HepG2 (cell line): ENCODE measurements at regions not wholly inside any gene's neighbourhood (a gene's known extent, or its start where the extent isn't known, plus 50 kb on each side); places are given as distances from the start of the nearest gene placed in this dataset.

Experiments
- ATAC-seq: fragments of 200-7000 bp; cut with Tn5 transposase; 3 replicates; pipeline ENCODE4 v1.9.1; 2020; ENCODE audit warnings: mild to moderate bottlenecking, moderate library complexity
- BruUV-seq: library from RNA; stranded (reverse); fragments of 400-500 nt; replicated peaks from 2 replicates; lab custom pipeline; 2021; lab: Mats Ljungman, UMichigan
- CTCF ChIA-PET: fragments of 300-600 bp; formaldehyde crosslinking; extraction: SDS; loops from one replicate; lab custom pipeline; 2021; ENCODE audit warnings: low total read pairs, inconsistent platforms, low intra/inter-chr PET ratio; lab: Yijun Ruan, JAX
- POLR2A ChIA-PET: fragments of 350-600 bp; sonication (Branson Sonifier 250); formaldehyde crosslinking; loops from one replicate; lab custom pipeline; 2020; ENCODE audit warnings: antibody characterized with exemption, inconsistent platforms; lab: Yijun Ruan, JAX
- DNase-seq: peaks from one replicate; pipeline ENCODE4 v3.0.0-alpha.2; 2015; ENCODE audit warnings: low spot score
- FAIRE-seq: peaks from 3 replicates; lab custom pipeline; 2011; peaks lifted over from hg19 to GRCh38; lab: Jason Lieb, UNC
- H2AFZ ChIP-seq: one replicate; pipeline ENCODE4 v1.6.1; 2011; ENCODE audit warnings: low read length, inconsistent platforms
- H3K27ac ChIP-seq: fragments of 300-600 bp; 3 replicates; pipeline ENCODE4 v1.8.0; 2011; ENCODE audit warnings: mixed run types, mild to moderate bottlenecking, mixed read lengths, low read length, inconsistent platforms; ENCODE audit not compliant: insufficient read depth; ENCODE audit errors: extremely low read length
- H3K27me3 ChIP-seq, 2 experiments: fragments of 200-600 bp in 1 of 2; 2 replicates in 1 of 2; 3 replicates in 1 of 2; pipeline versions ENCODE4 v1.6.0 to v1.8.0; 2011; ENCODE audit warnings: low read length in 2 of 2, mild to moderate bottlenecking in 2 of 2, moderate library complexity in 2 of 2, inconsistent platforms in 1 of 2; ENCODE audit not compliant: insufficient read depth in 2 of 2, control insufficient read depth in 1 of 2
- H3K36me3 ChIP-seq, 2 experiments: fragments of 200-600 bp in 1 of 2; replicated peaks in 1 of 2; 2 replicates in 1 of 2; 3 replicates in 1 of 2; pipeline versions ENCODE4 v1.5.1 to v1.8.0; 2011; ENCODE audit warnings: low read length in 2 of 2, inconsistent platforms in 1 of 2; ENCODE audit not compliant: insufficient read depth in 2 of 2, control insufficient read depth in 1 of 2
- H3K4me1 ChIP-seq: 2 replicates; pipeline ENCODE4 v1.5.1; 2012; ENCODE audit warnings: low read length, inconsistent platforms; ENCODE audit not compliant: insufficient read depth
- H3K4me2 ChIP-seq: 2 replicates; pipeline ENCODE4 v1.6.0; 2011; ENCODE audit warnings: low read depth, low read length, inconsistent platforms
- H3K4me3 ChIP-seq, 3 experiments: fragments of 200-600 bp in 1 of 3; sonication (generic), shearing (Covaris generic) in 1 of 3; replicated peaks in 1 of 3; 2 replicates each; pipeline ENCODE4 v1.5.1; 2011 to 2016; ENCODE audit warnings: low read length in 3 of 3, inconsistent platforms in 2 of 3, low read depth in 2 of 3, mild to moderate bottlenecking in 2 of 3, control low read depth in 1 of 3, mixed read lengths in 1 of 3; ENCODE audit not compliant: insufficient read depth in 1 of 3
- H3K79me2 ChIP-seq: one replicate; pipeline ENCODE4 v1.6.1; 2011; ENCODE audit warnings: low read length, inconsistent platforms; ENCODE audit not compliant: insufficient read depth
- H3K9ac ChIP-seq: 2 replicates; pipeline ENCODE4 v1.6.0; 2011; ENCODE audit warnings: mild to moderate bottlenecking, low read depth, low read length, inconsistent platforms; ENCODE audit not compliant: insufficient read depth
- H3K9me3 ChIP-seq: 2 replicates; pipeline ENCODE4 v1.5.1; 2012; ENCODE audit warnings: mild to moderate bottlenecking, low read length
- H4K20me1 ChIP-seq: 2 replicates; pipeline ENCODE4 v1.6.0; 2011; ENCODE audit warnings: inconsistent platforms, mild to moderate bottlenecking, low read length, moderate library complexity; ENCODE audit not compliant: insufficient read depth
- ATF6 ChIP-seq: sonication (generic); formaldehyde crosslinking; conservative IDR thresholded peaks from 2 replicates; pipeline ENCODE4 v1.4.0; 2020; ENCODE audit warnings: missing genetic modification reagents
- CREB1 ChIP-seq, 2 experiments: fragments of 450-650 bp in 1 of 2; IDR thresholded peaks; 2 replicates each; pipeline ENCODE4 v1.6.1; 2016 to 2017; ENCODE audit warnings: control low read depth in 1 of 2, mild to moderate bottlenecking in 1 of 2, missing compliant biosample characterization in 1 of 2, missing genetic modification characterization in 1 of 2
- HNRNPL ChIP-seq: fragments of 200-400 bp; formaldehyde crosslinking; IDR thresholded peaks from 2 replicates; pipeline ENCODE4 v1.6.1; 2017; ENCODE audit warnings: mild to moderate bottlenecking, low read depth, low read length
- ZNF597 ChIP-seq: sonication (generic); formaldehyde crosslinking; IDR thresholded peaks from 2 replicates; pipeline ENCODE4 v1.5.0; 2020; ENCODE audit warnings: missing genetic modification reagents
- WGBS: methylation state at CpG from one replicate; pipeline ENCODE4 v1.1.6; 2017; ENCODE audit warnings: low lambda C conversion rate; 5-methylcytosine and 5-hydroxymethylcytosine counted together
- in situ Hi-C: cut with HindIII; loops from 2 replicates; pipeline ENCODE4 v1.10.0; 2017; ENCODE audit warnings: low pct_unique_long_range_greater_than_20kb; ENCODE audit not compliant: extremely low pct_ligation_motif_present
- intact Hi-C: fragments of 100-400 bp; cut with micrococcal nuclease; formaldehyde crosslinking; loops from one replicate; pipeline ENCODE4 v1.10.0; 2022; ENCODE audit not compliant: unreplicated experiment

GRCh38 chr1:223035724-223036478, 107.1 kb downstream of the TLR5 start:
- H3K9me3 ChIP-seq = no peaks in the 10 kb centered on the region
- H3K36me3 ChIP-seq = no peaks in the 10 kb centered on the region
- DNase-seq = no peak
- ChIA-PET POLR2A (no interaction called here), CTCF (no interaction called here)
- no peaks in the 10 kb centered on the region for H4K20me1 ChIP-seq
- no peak for FAIRE-seq
- H3K4me1 ChIP-seq = peaks cover 21% of the 10 kb centered on the region
- no peaks in the 10 kb centered on the region for H3K79me2 ChIP-seq
- no peak overlapping the region for H2AFZ ChIP-seq
- peaks cover 0 to 4% of the 10 kb centered on the region in 2 experiments; a peak in 1 of 5 replicates for H3K27me3 ChIP-seq
- TF ChIP-seq CREB1 (IDR thresholded peaks at IDR 0.05) (peak; percentile 75), CREB1 (CRISPR knock-in tag; IDR thresholded peaks at IDR 0.05) (no peak), ATF6 (CRISPR knock-in tag) (no peak)
- in situ Hi-C loops = no loop called here
- no peak overlapping the region for H3K4me2 ChIP-seq
- 28% methylated on average over 11 of the region's 11 CpGs for WGBS
- H3K27ac ChIP-seq = no peak overlapping the region
- no peak overlapping the region for H3K4me3 ChIP-seq
- no peak for ATAC-seq
- H3K9ac ChIP-seq = no peak overlapping the region
- intact Hi-C loops = no loop called here
- no TSS peak for BruUV-seq

- 0 out of 2 replicates have a peak, but pooled peaks have one; percentile 10 for TF ChIP-seq HNRNPL
- TF ChIP-seq ZNF597 = no peak
- Histone ChIP-seq H3K27ac (no peak overlapping the region), H3K27me3 (peaks cover 0 to 3% of the 10 kb centered on the region in 2 experiments; a peak in 1 of 5 replicates), H3K9ac (no peak overlapping the region), H3K79me2 (no peaks in the 10 kb centered on the region), H4K20me1 (no peaks in the 10 kb centered on the region), H3K4me3 (no peak overlapping the region), H3K36me3 (no peaks in the 10 kb centered on the region), H3K4me2 (no peak overlapping the region), H3K9me3 (no peaks in the 10 kb centered on the region), H2AFZ (no peak overlapping the region), H3K4me1 (peaks cover 26% of the 10 kb centered on the region)
- no TSS peak for BruUV-seq
- ATAC-seq (no peak), FAIRE-seq (no peak), DNase-seq (no peak)
- ChIA-PET POLR2A (no interaction called here), CTCF (no interaction called here)
- 90% methylated on average over 5 of the region's 6 CpGs for WGBS
- in situ Hi-C loops (no loop called here), intact Hi-C loops (no loop called here)
Measured at GRCh38 chr1:223036479-223036845, 106.6 kb downstream of the TLR5 start.
